ENCODE measurements at regions not wholly inside any gene's neighbourhood (a gene's known extent, or its start where the extent isn't known, plus 50 kb on each side); places are given as distances from the start of the nearest gene placed in this dataset.

- TF ChIP-seq CTCF (IDR thresholded peaks at IDR 0.05) = no peak
- no peak for TF ChIP-seq MAX (CRISPR knock-in tag; IDR thresholded peaks at IDR 0.05)
- no peak for TF ChIP-seq ETV6 (CRISPR knock-in tag; IDR thresholded peaks at IDR 0.05)
- TF ChIP-seq ATF2 (CRISPR knock-in tag; IDR thresholded peaks at IDR 0.05; ENCODE audit: borderline replicate concordance, low read depth) = no peak
- TF ChIP-seq, protein P1, sequence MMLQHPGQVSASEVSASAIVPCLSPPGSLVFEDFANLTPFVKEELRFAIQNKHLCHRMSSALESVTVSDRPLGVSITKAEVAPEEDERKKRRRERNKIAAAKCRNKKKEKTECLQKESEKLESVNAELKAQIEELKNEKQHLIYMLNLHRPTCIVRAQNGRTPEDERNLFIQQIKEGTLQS (CRISPR knock-in tag; conservative IDR thresholded peaks at IDR 0.05) = no peak
- TF ChIP-seq SP1 (CRISPR knock-in tag; conservative IDR thresholded peaks at IDR 0.05) = no peak
- TF ChIP-seq ESRRA (CRISPR knock-in tag; IDR thresholded peaks at IDR 0.05; ENCODE audit: borderline replicate concordance) = no peak
- TF ChIP-seq RORB (CRISPR knock-in tag; IDR thresholded peaks at IDR 0.05) = no peak
- TF ChIP-seq ZBTB43 (CRISPR knock-in tag; IDR thresholded peaks at IDR 0.05) = no peak
- no peak for TF ChIP-seq USF2 (CRISPR knock-in tag; IDR thresholded peaks at IDR 0.05)
- no peak for TF ChIP-seq USF1 (CRISPR knock-in tag; IDR thresholded peaks at IDR 0.05)
These were observed 208.7 kb downstream of the SIPA1L2 start for GRCh38 chr1:232421143-232421796.
